Amygdala (tissue), 56 donors: ENCODE measurements at regions not wholly inside any gene's neighbourhood (a gene's known extent, or its start where the extent isn't known, plus 50 kb on each side); places are given as distances from the start of the nearest gene placed in this dataset.

Experiments
- DNase-seq, 56 donors: peaks; one replicate each; lab custom pipeline; 2025; lab: John Stamatoyannopoulos, UW

GRCh38 chr4:134027931-134028330, 173.7 kb downstream of the PABPC4L start:
- peak in 1 of 56 donors; percentile 0 for DNase-seq

GRCh38 chr4:134024251-134024650, 177.3 kb downstream of the PABPC4L start:
- DNase-seq, result no peak

- DNase-seq, result no peak
These were observed 181.9 kb downstream of the PABPC4L start for GRCh38 chr4:134019657-134020056.

- DNase-seq, result no peak
These were observed 182.7 kb downstream of the PABPC4L start for GRCh38 chr4:134018846-134019245.

GRCh38 chr4:134001057-134001456, 200.5 kb downstream of the PABPC4L start:
- DNase-seq, result no peak

GRCh38 chr4:133997436-133997835, 204.2 kb downstream of the PABPC4L start:
- DNase-seq, result no peak

GRCh38 chr4:133996431-133997121, 205.0 kb downstream of the PABPC4L start:
- no peak for DNase-seq

- no peak for DNase-seq
These were observed 206.2 kb downstream of the PABPC4L start for GRCh38 chr4:133995243-133995960.

GRCh38 chr4:133982533-133983224, 218.9 kb downstream of the PABPC4L start:
- DNase-seq, result no peak

- no peak for DNase-seq
These were observed 220.3 kb downstream of the PABPC4L start for GRCh38 chr4:133981327-133981726.

GRCh38 chr4:133972586-133972985, 229.0 kb downstream of the PABPC4L start:
- no peak for DNase-seq

GRCh38 chr4:133969202-133969848, 232.3 kb downstream of the PABPC4L start:
- peak in 8 of 56 donors; percentile 0 to 41 (median 2) for DNase-seq

- DNase-seq, result no peak
These were observed 233.4 kb downstream of the PABPC4L start for GRCh38 chr4:133968174-133968573.

- no peak for DNase-seq
These were observed 240.6 kb downstream of the PABPC4L start for GRCh38 chr4:133960975-133961374.

GRCh38 chr4:133943081-133943480, 258.5 kb downstream of the PABPC4L start:
- DNase-seq, result no peak

GRCh38 chr4:133938061-133938460, 263.5 kb downstream of the PABPC4L start:
- no peak for DNase-seq

- DNase-seq, result no peak
These were observed 271.9 kb downstream of the PABPC4L start for GRCh38 chr4:133929531-133930239.

GRCh38 chr4:133921280-133922195, 280.1 kb downstream of the PABPC4L start:
- peak in 1 of 56 donors; percentile 0 for DNase-seq

GRCh38 chr4:133920236-133920635, 281.4 kb downstream of the PABPC4L start:
- DNase-seq, result no peak
